IMR-90 (cell line): ENCODE measurements at regions not wholly inside any gene's neighbourhood (a gene's known extent, or its start where the extent isn't known, plus 50 kb on each side); places are given as distances from the start of the nearest gene placed in this dataset.

Experiments used
- ATAC-seq: fragments of 200-7000 bp; cut with Tn5 transposase; 2 replicates; pipeline ENCODE4 v1.9.1; 2020; ENCODE audit warnings: low read depth, mild to moderate bottlenecking, moderate library complexity
- BruUV-seq: library from RNA; stranded (reverse); fragments of 400-500 nt; replicated peaks from 2 replicates; lab custom pipeline; 2021; lab: Mats Ljungman, UMichigan
- CTCF ChIA-PET: fragments of 300-600 bp; formaldehyde crosslinking; extraction: SDS; loops from one replicate; lab custom pipeline; 2021; ENCODE audit warnings: antibody characterized with exemption; lab: Yijun Ruan, JAX
- POLR2A ChIA-PET: fragments of 300-600 bp; sonication (Branson Sonifier 250); formaldehyde crosslinking; loops from one replicate; lab custom pipeline; 2022; ENCODE audit warnings: antibody characterized with exemption; ENCODE audit not compliant: unreplicated experiment; lab: Charles Lee
- DNase-seq: peaks from one replicate; pipeline ENCODE4 v3.0.0; 2013
- H2AFZ ChIP-seq: replicated peaks from 2 replicates; pipeline ENCODE3; 2013; ENCODE audit warnings: low read length, mild to moderate bottlenecking; ENCODE audit not compliant: poor library complexity
- H2AK5ac ChIP-seq: 2 replicates; pipeline ENCODE4 v1.6.1; 2013; ENCODE audit warnings: low read depth, low read length, inconsistent platforms
- H2AK9ac ChIP-seq: replicated peaks from 2 replicates; pipeline ENCODE3; 2013; ENCODE audit warnings: mild to moderate bottlenecking, low read depth, low read length, moderate library complexity; ENCODE audit not compliant: poor library complexity
- H2BK120ac ChIP-seq: 2 replicates; pipeline ENCODE4 v1.6.1; 2013; ENCODE audit warnings: low read depth, low read length, inconsistent platforms
- H2BK15ac ChIP-seq: 3 replicates; pipeline ENCODE4 v1.6.1; 2013; ENCODE audit warnings: low read depth, low read length, inconsistent platforms
- H2BK20ac ChIP-seq: 2 replicates; pipeline ENCODE4 v1.6.1; 2013; ENCODE audit warnings: low read depth, mild to moderate bottlenecking, inconsistent platforms, low read length, moderate library complexity
- H2BK5ac ChIP-seq: 2 replicates; pipeline ENCODE4 v1.6.1; 2013; ENCODE audit warnings: mild to moderate bottlenecking, low read depth, low read length, inconsistent platforms; ENCODE audit not compliant: poor library complexity, severe bottlenecking
- H3K14ac ChIP-seq: replicated peaks from 2 replicates; pipeline ENCODE4 v1.6.1; 2013; ENCODE audit warnings: low read depth, low read length, inconsistent platforms
- H3K18ac ChIP-seq: 2 replicates; pipeline ENCODE4 v1.6.1; 2013; ENCODE audit warnings: low read depth, low read length, control low read depth
- H3K23ac ChIP-seq: 2 replicates; pipeline ENCODE4 v1.6.1; 2013; ENCODE audit warnings: low read depth, low read length, inconsistent platforms
- H3K27ac ChIP-seq: 2 replicates; pipeline ENCODE4 v1.5.1; 2013; ENCODE audit warnings: mild to moderate bottlenecking, control low read depth, low read length; ENCODE audit not compliant: insufficient read depth
- H3K27me3 ChIP-seq: 2 replicates; pipeline ENCODE4 v1.6.1; 2013; ENCODE audit warnings: low read length; ENCODE audit not compliant: control insufficient read depth, insufficient read depth
- H3K36me3 ChIP-seq: 2 replicates; pipeline ENCODE4 v1.6.1; 2013; ENCODE audit warnings: low read length, mixed read lengths; ENCODE audit not compliant: control insufficient read depth, insufficient read depth
- H3K4ac ChIP-seq: 2 replicates; pipeline ENCODE4 v1.6.1; 2013; ENCODE audit warnings: low read depth, low read length, inconsistent platforms
- H3K4me1 ChIP-seq: 2 replicates; pipeline ENCODE4 v1.6.1; 2013; ENCODE audit warnings: low read length, mixed read lengths; ENCODE audit not compliant: control insufficient read depth, insufficient read depth
- H3K4me2 ChIP-seq: 2 replicates; pipeline ENCODE4 v1.6.1; 2013; ENCODE audit warnings: low read depth, mild to moderate bottlenecking, control low read depth, low read length, moderate library complexity
- H3K4me3 ChIP-seq: 2 replicates; pipeline ENCODE4 v1.5.1; 2013; ENCODE audit warnings: low read depth, mild to moderate bottlenecking, control low read depth, low read length, moderate library complexity; ENCODE audit not compliant: insufficient read depth
- H3K56ac ChIP-seq: 2 replicates; pipeline ENCODE4 v1.6.1; 2013; ENCODE audit warnings: low read length, inconsistent platforms; ENCODE audit not compliant: insufficient read depth; ENCODE audit errors: extremely low read depth
- H3K79me1 ChIP-seq, 2 experiments: 2 replicates each; pipeline ENCODE4 v1.6.1; 2013; ENCODE audit warnings: low read length in 2 of 2, inconsistent platforms in 1 of 2, low read depth in 1 of 2
- H3K9ac ChIP-seq: 2 replicates; pipeline ENCODE4 v1.6.1; 2013; ENCODE audit warnings: low read depth, low read length, control low read depth
- H3K9me1 ChIP-seq: 2 replicates; pipeline ENCODE4 v1.6.1; 2013; ENCODE audit warnings: low read length, inconsistent platforms; ENCODE audit not compliant: insufficient read depth
- H3K9me3 ChIP-seq: 2 replicates; pipeline ENCODE4 v1.6.1; 2013; ENCODE audit warnings: low read length; ENCODE audit not compliant: control insufficient read depth, insufficient read depth
- H4K20me1 ChIP-seq: 2 replicates; pipeline ENCODE4 v1.6.1; 2013; ENCODE audit warnings: low read length, inconsistent platforms; ENCODE audit not compliant: insufficient read depth
- H4K5ac ChIP-seq: 2 replicates; pipeline ENCODE4 v1.6.1; 2013; ENCODE audit warnings: mild to moderate bottlenecking, low read depth, low read length, control low read depth
- H4K8ac ChIP-seq, 2 experiments: 2 replicates each; pipeline ENCODE4 v1.6.1; 2013; ENCODE audit warnings: low read depth in 2 of 2, low read length in 2 of 2, control low read depth in 1 of 2, inconsistent platforms in 1 of 2
- H4K91ac ChIP-seq: 2 replicates; pipeline ENCODE4 v1.6.1; 2013; ENCODE audit warnings: low read depth, low read length, inconsistent platforms; ENCODE audit not compliant: insufficient read depth
- BHLHE40 ChIP-seq: fragments of 150-350 bp; IDR thresholded peaks from 2 replicates; pipeline ENCODE4 v1.6.1; 2016; ENCODE audit warnings: mild to moderate bottlenecking, low read depth, low read length
- CTCF ChIP-seq: conservative IDR thresholded peaks from 2 replicates; pipeline ENCODE4 v1.5.1; 2012; ENCODE audit warnings: mild to moderate bottlenecking, low read depth, low read length, improper control_type of control experiment
- RAD21 ChIP-seq: IDR thresholded peaks from 2 replicates; pipeline ENCODE4 v1.6.1; 2012; ENCODE audit warnings: low read length, improper control_type of control experiment
- RCOR1 ChIP-seq: IDR thresholded peaks from 2 replicates; pipeline ENCODE4 v1.6.1; 2012; ENCODE audit warnings: mild to moderate bottlenecking, low read length, improper control_type of control experiment; ENCODE audit not compliant: insufficient replicate concordance
- WGBS, 2 experiments: methylation state at CpG; one replicate each; pipeline versions ENCODE4 v1.1.5 to v1.1.7; 2013; ENCODE audit warnings: missing lambda C conversion rate in 2 of 2; ENCODE audit not compliant: insufficient read length in 1 of 2; ENCODE audit errors: extremely low coverage in 2 of 2; 5-methylcytosine and 5-hydroxymethylcytosine counted together
- dilution Hi-C: fragments of 300-500 bp; cut with HindIII; formaldehyde crosslinking; loops from one replicate; pipeline ENCODE4 v1.14.3; 2018; ENCODE audit warnings: low sequenced_read_pairs; ENCODE audit not compliant: unreplicated experiment
- in situ Hi-C: fragments of 300-500 bp; cut with MboI; formaldehyde crosslinking; loops from 3 replicates; pipeline ENCODE4 v1.14.3; 2019; ENCODE audit warnings: low sequenced_read_pairs, inconsistent platforms, mixed read lengths
- intact Hi-C: fragments of 100-400 bp; cut with micrococcal nuclease; formaldehyde crosslinking; loops from 2 replicates; pipeline ENCODE4 v1.10.0; 2022

- BruUV-seq: no TSS peak
- Histone ChIP-seq H3K9me1 (peaks cover 2% of the 10 kb centered on the region; the same call in 1 of the 2 replicates), H3K4me3 (no peak overlapping the region), H4K20me1 (no peaks in the 10 kb centered on the region), H2BK20ac (no peak overlapping the region), H3K4ac (no peak overlapping the region), H3K27me3 (no peaks in the 10 kb centered on the region), H4K91ac (no peak overlapping the region), H4K8ac (no peak overlapping the region), H3K18ac (no peak overlapping the region), H2BK120ac (no peak overlapping the region), H3K56ac (no peak overlapping the region), H3K36me3 (no peaks in the 10 kb centered on the region), H3K79me1 (no peaks in the 10 kb centered on the region), H2BK15ac (no peak overlapping the region), H3K27ac (no peak overlapping the region), H3K4me2 (no peak overlapping the region), H2AK5ac (no peak overlapping the region), H4K5ac (no peak overlapping the region), H3K14ac (no peak overlapping the region), H3K23ac (no peak overlapping the region), H3K4me1 (peaks cover 3% of the 10 kb centered on the region; the same call in 1 of the 2 replicates), H3K9me3 (no peaks in the 10 kb centered on the region), H2AFZ (no peak overlapping the region), H2BK5ac (no peak overlapping the region), H3K9ac (no peak overlapping the region), H2AK9ac (no peak overlapping the region)
- POLR2A ChIA-PET: no interaction called here
- in situ Hi-C loops: no loop called here
- intact Hi-C loops: no loop called here
- DNase-seq: no peak
- TF ChIP-seq CTCF: no peak
- TF ChIP-seq RCOR1: no peak
- TF ChIP-seq RAD21: no peak
- no peak for TF ChIP-seq BHLHE40
- no peak for ATAC-seq
- dilution Hi-C loops: no loop called here
- no CpG with 5 or more reads among the region's 5 CpGs for WGBS, 2 experiments
- CTCF ChIA-PET: no interaction called here
These were observed 133.5 kb upstream of the FAM47B start for GRCh38 chrX:34809096-34809495.
